ENCODE measurements at regions not wholly inside any gene's neighbourhood (a gene's known extent, or its start where the extent isn't known, plus 50 kb on each side); places are given as distances from the start of the nearest gene placed in this dataset.

DNA sequence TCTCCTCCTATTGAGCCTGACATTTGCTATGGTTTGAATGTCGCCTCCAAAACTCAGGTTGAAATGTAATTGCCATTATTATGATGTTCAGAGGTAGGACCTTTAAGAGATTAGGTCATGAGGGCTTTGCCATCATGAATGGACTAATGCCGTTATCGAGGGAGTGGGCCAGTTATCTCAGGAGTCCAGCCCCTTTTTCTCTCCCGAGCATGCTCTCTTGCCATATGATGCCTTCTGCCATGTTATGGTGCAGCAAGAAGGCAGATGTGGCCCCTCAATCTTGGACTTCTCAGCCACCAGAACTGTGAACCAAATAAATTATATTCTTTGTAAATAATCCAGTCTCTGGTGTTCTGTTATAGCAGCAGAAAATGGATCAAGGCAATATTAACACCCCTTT lies 323.5 kb downstream of the RRAGC start:
- no peak for DNase-seq

DNA sequence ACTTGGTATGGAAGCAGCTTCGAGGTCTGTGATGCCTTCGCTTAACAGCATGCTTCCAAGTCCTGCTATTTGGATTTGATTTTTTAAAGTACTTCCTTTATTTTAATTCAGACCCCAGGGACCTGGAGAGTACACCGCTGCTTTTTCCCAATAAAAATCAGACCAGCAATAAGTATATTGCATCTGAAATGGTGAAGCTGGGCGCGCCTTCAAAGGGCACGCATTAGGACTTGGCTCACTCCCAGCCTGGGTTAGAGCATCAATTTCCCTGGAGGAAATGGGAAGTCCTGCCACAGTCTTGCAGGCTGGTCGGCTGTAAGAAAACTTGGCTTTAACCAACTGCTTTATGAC lies 325.1 kb downstream of the RRAGC start:
- DNase-seq = no peak

DNA sequence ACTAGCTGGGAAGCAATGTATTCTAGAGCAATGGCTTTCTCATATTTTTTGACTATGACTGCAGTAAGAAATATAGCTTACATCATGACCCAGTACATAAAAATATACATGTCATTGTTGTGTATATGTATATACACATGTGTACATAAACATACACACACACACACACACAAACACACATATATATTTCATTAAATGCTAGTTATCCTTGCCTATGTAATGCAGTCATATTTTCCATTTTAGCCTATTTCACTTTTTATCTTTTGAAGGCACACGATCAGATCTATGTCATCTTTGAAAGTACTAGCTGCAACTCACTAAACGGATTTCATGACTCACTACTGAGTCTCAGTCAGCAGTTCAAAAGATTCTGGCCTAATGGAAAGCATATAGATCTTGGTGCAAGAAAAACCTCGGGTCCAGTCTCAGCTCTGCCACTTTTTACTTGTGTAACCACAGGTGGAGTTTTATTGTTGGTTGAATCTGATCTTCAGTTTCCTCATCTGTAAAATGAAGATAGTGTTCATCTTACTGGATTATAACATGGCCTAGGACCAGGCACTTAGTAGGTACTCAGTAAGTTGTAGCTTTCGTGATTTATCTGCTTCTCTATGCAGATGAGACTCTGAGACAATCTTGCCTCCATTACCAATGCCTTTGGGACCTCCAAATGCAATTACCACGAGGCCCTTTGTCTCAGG lies 325.6 kb downstream of the RRAGC start:
- no peak for DNase-seq

DNA sequence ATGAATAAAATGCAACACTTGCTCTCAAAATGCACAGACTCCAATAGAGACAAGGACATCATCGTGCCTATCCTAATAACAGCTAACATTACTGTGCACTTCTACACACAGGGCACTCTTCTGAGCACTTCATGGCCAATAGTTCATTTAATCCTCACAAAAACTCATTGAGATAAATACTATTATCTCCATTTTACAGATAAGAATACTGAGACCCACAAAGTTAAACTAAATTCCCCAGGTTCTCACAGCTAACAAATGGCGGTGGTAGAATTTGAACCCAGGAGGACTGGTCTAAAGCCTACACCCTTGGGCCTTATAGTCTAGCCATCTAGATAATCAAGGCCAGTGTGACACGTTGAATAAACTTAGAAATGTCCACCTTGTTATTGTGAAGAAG lies 328.6 kb downstream of the RRAGC start:
- no peak for DNase-seq

DNA sequence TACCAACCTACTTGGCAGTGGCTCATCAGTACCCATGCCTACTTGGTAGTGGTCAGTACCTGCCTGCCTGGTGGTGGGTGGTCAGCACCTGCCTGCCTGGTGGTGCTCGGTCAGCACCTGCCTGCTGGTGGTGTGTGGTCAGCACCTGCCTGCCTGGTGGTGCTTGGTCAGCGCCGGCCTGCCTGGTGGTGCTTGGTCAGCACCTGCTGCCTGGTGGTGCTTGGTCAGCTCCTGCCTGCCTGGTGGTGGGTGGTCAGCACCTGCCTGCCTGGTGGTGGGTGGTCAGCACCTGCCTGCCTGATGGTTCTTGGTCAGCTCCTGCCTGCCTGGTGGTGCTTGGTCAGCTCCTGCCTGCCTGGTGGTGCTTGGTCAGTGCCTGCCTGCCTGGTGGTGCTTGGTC lies 329.6 kb downstream of the RRAGC start:
- DNase-seq = no peak

DNA sequence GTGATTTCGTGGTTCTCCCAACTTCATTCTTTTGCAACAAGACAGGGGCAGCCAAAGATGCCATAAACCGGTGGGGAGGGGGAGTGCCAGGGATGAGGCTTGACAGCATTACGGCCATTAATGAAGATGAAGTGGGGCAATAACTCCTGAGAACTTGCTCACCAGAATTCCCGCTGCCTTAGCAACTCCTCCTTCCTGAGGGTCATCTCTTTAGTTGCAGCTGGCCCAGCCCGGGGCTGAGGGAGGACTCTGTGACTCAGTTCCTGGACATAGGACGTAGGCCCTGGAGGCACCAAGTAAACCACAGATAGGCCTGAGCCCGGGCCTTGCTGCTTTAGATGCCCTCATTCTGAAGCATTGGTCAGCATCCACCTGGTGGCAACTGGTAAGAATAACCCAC lies 330.2 kb downstream of the RRAGC start:
- no peak for DNase-seq

DNA sequence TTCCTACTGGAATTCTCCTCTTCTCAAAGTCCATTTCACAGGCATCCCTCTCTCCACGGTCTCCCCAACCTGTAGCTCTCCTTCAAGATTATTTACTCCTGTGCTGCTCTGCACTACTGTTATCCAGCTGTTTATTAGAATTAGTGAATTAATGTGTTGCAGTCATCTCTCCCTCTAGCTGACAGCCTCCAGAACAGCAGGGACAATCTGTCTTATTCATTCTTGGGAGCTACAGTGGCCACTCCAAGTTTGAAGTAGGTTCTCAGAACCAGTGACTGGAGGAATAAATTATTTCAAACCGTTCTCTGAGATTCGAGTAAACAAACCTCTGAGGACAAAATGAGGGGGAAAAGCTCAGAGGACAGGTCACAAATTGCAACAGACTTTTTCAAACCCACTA lies 330.9 kb downstream of the RRAGC start:
- no peak for DNase-seq

DNA sequence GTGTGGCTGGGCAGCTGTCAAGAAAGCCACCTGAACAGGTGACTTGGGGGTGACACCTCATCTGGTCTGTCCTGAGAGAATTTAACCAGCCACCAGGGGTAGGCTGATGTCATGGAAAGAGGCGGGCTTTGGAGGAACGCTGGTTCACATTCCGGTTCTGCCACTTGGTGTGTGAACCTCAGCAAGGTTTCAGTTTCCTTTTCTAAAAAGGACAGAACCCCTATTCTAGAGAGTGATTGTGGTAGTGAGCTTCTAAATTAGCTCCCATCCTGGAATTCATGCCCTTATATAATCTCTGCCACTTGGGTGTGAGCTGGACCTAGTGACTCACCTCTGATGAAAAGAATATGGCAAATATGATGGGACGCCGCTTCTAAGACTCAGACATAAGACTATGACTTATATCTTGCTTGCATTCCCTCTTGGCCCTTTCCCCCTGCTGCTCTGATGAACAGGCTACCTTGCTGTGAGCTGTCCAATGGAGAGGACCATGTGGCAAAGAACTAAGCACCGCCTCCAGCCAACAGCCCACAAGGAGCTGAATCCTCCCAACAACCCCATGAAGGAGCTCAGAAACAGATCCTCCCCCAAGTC lies 332.1 kb downstream of the RRAGC start:
- no peak for DNase-seq

DNA sequence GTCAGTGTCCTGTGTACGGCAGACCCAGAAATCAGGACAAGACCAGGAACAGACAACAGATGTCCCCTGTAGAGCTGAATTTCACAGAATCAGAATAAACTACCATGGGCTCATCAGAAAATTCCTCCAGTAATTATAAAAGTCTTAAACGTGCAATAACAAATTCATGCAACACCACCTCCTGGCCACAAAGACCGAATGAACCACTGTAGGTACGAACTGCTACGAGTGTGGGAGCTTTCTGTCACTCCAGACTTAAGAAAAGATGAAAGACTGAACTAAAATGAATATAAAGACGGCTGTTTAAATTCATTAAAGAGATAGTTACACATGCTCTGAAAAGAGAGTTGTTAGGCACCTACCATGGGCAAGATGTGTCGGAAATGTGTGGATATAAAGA lies 333.5 kb downstream of the RRAGC start:
- DNase-seq = no peak

DNA sequence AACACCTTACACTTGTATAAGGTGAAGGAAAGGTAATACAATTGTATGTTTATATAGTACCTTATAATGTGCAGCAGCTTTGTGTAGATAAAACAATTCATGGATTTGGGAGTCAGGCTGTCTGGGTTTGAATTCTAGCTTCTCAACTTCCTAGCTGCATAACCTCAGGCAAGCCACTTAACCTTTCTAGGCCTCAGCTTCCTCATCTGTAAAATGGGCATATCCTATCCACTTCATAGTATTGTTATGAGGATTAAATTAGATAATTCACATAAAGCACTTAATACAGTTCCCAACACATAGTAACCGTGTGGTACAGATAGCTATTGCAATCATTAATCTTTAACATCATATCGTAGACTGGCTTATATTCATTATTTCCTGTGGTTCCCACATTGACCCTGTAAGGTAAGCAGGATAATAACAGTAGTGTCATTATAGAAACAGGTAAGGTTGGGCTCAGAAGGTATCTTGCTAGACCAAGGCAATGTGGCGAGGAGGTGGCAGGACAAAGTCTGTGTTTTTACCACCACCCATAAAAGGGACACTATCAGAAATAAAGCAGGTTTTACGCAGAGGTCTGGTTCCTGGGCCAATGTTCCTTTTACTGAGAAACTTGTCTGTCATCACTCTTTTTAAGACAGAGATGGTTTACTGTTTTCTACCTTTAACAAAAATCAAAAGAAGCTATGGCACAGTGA lies 334.1 kb downstream of the RRAGC start:
- DNase-seq = no peak

DNA sequence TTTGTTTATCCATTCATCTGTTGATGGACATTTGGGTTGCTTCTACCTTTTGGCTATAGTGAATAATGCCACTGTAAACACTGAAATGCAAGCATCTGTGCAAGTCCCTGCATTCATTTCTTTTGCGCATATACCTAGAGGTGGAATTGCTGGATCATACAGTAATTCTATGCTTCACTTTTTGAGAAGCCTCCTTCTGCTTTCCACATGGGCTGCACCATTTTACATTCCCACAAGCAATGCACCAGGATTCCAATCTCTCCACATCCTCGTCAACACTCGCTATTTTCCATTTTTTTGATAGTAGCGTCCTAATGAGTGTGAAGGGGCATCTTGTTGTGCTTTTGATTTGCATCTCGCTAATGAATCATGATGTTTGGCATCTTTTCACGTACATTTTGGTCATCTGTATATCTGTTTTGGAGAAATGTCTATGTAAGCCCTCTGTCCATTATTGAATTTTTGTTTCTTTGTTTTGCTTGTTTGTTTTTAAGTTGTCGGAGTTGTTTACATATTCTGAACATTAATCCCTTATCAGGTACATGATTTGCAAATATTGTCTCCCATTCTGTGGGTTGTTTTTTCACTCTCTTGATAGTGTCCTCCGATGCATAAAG lies 335.4 kb downstream of the RRAGC start:
- no peak for DNase-seq

DNA sequence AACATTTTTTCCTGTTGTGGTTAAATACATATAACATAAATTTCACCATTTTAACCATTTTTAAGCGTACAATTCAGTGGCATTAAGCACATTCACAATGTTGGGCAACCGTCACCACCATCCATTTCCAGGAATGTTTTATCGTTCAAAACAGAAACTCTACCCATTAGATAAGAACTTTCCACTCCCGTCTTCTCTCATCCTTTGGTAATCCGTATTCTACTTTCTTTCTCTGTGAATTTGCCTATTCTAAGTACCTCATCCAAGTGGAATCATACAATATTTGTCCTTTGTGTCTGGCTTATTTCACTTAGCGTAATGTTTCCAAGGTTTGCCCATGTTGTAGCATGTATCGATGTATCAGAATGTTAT lies 336.0 kb downstream of the RRAGC start:
- DNase-seq = no peak

DNA sequence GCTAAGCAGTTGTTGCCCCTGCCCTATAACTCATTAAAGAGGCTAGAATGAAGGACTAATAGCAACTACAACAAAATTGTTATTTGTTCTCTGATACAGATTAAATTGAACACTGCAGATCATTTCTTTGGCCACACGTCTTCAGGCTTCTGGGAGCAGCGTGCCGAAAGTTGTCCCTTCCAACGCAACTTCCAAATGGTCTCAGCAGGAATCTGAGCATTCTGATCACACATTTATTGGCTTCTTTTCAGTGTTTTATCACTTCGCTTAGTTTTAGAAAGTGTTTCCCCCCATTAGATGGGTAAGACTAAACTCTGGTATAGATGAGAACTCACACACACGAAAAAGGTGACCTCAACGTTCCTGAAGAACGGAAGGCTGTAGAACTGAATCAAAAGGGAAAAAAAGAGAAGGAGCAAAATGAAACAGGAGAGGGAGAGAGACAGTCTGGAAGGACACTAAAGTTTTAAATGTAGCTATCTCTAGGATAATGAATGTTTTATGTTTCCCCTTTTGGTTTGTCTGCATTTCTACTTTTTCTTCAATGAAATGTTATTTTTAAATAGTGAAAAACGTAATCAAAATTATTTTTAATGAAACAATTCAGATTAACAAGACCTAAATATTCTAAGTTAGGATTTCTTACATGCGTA lies 336.5 kb downstream of the RRAGC start:
- no peak for DNase-seq

DNA sequence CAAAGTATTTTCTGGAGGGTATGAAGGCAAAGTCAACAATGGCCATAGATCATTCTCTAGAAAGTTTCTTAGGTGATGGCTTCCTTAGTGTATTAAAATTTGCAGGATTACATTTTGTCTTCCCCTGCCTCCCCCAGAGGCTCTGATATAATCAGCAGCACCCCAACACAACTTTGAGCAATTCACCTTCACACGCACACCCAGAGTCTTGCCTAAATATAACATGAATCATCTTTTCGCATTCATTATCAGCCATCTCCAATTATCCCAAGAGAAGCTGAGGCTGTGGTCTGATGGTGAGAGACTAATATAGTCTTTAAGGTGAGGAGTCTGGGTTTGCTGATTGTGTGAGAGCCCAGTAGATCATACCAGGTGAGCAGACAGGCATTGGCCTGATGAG lies 343.0 kb downstream of the RRAGC start:
- DNase-seq = no peak

DNA sequence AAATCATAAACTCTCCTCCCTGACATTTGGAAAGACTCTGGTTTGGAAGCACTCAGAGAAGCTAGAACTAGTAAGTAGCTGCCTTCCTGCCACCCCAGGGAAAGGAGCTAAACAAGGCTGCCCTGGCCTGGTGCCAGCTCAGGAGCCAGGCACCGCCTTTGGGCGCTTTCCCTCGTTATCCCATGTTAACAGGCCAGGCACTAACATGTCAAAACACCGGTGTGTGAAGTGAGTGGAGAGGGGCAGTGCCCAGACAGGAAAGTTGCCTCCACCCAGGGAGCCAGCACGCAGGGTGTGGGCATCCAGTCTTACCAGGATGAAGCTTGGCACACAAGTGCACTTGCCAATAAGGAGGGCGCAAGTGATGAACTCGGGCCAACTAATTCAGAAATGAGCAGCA lies 346.8 kb downstream of the RRAGC start:
- DNase-seq = no peak

DNA sequence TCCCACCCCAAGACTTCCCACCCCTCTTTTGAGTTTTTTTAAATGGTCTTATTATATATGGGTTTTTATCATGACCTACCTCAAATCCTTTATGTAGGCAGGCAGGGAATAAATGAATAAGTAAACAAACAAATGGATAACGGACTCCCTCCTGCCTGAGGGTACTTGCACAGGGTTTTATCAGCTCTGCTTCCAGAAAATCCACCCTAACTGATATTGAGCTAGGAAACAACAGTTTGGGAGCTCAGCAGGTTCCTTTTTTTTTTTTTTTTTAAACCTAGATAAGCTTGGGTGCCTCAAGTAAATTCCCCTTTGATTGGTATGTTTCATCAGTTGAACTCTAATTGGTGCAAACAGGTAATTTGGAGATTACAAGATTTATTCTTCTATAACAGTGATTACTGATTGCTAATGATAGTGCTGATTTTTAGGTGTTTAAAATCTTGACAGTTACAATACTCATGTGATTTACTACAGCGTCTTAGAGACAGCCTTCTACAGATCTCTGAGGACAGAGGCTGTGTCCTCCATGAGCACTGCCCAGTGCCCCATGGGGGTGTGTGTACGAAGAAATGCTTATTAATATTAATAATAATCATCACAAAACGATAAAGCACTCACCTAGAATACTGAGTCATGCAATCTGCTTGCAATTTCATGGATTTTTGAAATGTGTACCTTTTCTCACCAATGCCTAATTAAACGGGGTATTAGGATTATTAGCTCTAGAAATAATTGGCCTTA lies 347.4 kb downstream of the RRAGC start:
- no peak for DNase-seq

DNA sequence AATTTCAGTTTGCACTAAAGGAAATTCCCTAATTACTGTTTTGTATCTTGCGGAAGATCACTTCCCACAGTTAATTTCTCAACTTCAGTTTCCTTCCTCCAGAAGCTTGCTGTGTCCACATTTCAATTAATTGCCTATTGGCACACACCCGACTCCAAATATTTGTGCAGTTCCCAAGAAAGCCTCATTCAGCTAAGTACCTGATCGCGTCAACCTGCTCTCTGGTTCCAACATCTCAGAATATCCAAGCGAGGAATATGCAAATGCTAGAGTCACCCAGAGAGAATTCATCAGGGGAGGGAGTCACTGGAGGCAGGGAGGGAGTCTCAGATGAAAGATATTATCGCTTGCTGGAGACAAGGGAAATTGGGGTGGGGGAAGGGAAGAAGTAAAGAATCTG lies 351.3 kb downstream of the RRAGC start:
- DNase-seq = no peak

DNA sequence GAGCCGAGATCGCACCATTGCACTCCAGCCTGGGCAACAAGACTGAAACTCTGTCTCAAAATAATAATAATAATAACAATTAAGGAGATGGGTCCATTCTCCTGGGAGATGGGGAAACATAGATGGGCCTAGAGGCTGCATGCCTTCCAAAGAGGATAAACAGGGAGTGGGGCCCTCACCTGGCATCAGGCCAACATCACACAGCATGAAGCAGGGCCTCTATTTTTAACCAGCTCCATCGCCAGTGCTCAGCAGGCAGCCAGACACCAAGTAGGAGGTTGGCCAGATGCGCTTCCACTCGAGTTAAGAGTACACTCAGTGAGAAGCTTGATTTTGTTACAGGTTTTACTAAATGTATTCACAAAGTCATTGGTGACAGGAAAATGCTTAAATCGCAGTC lies 352.0 kb downstream of the RRAGC start:
- DNase-seq = no peak

DNA sequence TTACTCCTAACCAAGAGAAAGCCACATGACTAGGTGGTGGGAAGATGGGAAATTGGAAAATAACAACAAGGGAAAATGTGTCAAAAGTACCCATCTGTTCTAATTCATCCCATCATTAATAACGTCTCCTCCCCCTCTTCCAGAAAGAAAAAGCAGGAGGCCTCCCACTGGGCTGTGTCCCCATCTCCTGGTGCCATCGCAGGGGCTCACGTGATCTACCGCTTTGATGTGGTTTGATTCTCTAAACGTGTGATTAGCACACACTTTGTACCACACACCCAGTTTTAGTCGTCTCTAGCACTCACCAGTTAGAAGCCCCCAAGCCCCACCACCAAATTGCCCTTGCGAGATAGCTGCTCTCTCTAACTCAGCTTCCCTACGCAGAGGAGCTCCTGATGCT lies 353.6 kb downstream of the RRAGC start:
- no peak for DNase-seq

DNA sequence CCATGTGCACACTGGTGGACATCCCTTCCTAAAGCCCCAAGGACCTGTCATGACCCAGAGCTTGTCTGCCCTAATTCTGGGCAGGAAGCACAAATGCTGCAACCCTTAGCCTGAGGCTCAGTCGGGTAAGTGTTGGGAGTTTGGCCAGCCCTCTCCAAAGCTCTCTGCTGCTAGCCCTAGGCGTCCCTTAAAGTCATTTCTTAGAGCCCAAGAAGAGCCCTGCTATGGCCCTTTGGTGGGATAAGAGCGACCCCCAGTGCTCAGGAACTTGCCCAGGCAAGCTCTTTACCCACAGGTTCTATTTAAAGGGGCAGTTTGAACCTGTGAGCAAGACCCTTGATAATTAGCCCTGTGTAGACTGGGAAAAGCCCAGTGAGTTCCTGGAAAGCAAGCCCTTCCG lies 356.8 kb downstream of the RRAGC start:
- no peak for DNase-seq

DNA sequence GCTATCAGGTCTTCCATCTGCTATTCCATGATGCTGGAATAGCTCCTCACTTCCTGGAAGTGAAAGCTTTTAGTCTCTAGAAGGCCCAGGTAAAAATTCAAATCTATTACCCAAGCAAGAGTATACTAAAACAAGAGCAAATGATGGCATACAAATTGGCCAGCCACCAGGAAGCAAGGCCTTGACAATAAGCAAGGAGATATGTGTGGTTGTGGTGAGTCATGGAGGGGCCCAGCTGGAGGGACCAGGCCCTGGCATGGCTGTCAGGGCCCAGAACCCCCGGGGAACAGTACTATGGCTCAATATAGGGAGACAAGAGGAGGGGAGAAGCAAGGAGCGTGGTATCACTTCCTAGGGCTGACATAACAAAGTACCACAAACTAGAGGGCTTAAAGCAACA lies 358.7 kb downstream of the RRAGC start:
- no peak for DNase-seq

DNA sequence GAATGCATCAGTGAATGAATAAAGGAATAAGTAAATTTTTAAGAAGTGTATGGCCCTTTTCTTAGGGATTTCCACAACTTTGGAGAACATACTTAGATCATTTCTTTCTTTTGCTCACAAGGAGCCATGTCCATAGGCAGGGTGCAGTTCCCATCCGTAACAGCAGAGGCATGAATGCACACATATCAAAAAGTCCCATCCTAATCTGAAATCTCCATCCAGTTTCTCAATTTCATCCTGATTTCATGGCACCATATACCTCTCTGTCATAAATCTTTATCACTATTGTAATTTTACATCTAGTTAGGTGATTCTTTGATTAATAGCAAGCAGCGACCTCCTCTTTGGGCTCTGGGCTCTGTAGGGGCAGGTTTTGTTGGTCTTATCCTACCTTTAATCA lies 359.2 kb downstream of the RRAGC start:
- DNase-seq = no peak

DNA sequence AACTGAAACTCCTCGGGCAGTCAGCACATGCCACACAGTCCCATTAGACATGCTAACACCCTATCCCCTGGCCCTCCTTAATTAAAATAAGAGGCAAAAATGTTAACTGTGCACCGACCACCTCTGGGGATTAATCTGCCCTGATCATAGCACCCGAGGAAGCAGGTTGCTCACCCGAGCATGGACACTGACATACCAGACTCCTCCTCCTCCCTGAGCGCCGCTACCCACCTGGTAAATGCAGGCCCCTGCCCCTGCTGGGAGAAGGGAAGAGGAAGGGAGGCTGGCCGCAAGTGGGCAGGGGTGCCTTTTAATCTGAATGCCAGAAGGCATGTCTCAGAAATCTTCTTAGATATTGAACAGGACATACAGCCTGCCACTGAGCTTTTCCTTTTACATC lies 360.9 kb downstream of the RRAGC start:
- DNase-seq = no peak
